Fibroblast of mammary gland (primary cell): ENCODE measurements at regions not wholly inside any gene's neighbourhood (a gene's known extent, or its start where the extent isn't known, plus 50 kb on each side); places are given as distances from the start of the nearest gene placed in this dataset.

Source experiments
- DNase-seq: peaks from one replicate; pipeline ENCODE4 v3.0.0-alpha.2; 2010; ENCODE audit warnings: low read depth
- H3K4me3 ChIP-seq: 2 replicates; pipeline ENCODE4 v1.5.1; 2011; ENCODE audit warnings: low read depth, mild to moderate bottlenecking, low read length, moderate library complexity; ENCODE audit not compliant: control insufficient read depth
- TF ChIP-seq, protein P1 (sequence below): conservative IDR thresholded peaks from 2 replicates; pipeline ENCODE4 v1.5.1; 2011; ENCODE audit warnings: low read depth, low read length, inconsistent platforms; ENCODE audit not compliant: control insufficient read depth, insufficient read depth

DNA sequence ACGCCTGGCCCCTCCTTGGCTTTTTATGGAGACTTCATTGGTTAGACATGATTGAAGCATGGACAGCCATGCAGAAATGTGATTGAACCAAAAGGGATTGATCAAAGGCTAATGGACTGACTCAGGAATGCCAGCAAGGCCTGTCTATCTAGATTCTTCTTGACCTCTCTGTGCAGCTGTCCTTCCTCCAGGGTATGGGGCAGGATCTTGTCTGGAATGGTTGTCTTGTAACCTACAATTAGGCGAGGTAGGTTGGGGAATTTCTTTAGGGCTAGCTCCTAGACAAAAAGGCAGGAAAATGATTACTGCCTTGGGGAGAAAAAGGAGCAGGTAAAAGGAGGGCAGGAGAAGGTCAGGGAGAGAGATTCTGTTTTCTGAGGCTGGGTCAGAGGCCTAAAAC lies 59.6 kb upstream of the INCENP start:
- DNase-seq, result no peak
- TF ChIP-seq, protein P1, sequence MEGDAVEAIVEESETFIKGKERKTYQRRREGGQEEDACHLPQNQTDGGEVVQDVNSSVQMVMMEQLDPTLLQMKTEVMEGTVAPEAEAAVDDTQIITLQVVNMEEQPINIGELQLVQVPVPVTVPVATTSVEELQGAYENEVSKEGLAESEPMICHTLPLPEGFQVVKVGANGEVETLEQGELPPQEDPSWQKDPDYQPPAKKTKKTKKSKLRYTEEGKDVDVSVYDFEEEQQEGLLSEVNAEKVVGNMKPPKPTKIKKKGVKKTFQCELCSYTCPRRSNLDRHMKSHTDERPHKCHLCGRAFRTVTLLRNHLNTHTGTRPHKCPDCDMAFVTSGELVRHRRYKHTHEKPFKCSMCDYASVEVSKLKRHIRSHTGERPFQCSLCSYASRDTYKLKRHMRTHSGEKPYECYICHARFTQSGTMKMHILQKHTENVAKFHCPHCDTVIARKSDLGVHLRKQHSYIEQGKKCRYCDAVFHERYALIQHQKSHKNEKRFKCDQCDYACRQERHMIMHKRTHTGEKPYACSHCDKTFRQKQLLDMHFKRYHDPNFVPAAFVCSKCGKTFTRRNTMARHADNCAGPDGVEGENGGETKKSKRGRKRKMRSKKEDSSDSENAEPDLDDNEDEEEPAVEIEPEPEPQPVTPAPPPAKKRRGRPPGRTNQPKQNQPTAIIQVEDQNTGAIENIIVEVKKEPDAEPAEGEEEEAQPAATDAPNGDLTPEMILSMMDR, result no peak
- no peak overlapping the region for H3K4me3 ChIP-seq

DNA sequence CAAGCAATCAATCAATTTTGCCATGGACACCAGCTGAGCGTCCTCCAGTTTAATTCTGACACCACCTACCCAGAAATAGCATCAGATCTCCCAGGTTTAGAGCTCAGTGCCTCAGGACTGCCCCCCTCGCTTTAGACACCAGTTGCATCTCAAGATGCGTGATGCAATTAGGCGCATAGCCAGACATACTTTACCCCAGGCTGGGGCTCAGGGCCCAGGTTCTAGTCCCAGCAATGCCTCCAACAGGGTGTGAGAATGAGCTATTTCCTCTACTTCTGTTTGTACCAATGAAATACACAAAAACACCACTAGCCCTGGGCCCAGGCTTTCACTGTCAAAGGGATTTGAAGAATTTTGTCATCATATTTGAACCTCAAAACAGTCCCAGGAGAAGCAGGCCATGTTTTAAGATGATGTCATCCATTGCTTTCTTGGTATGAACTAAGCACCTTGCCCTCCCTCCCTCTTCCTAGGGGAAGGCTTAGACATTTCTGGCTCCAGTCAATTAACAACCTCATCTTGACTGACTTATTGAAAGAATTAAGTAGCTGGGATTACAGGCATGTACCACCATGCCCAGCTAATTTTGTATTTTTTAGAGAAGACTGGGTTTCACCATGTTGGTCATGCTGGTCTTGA lies 61.5 kb upstream of the INCENP start:
- TF ChIP-seq, protein P1, result no peak
- no peak overlapping the region for H3K4me3 ChIP-seq
- DNase-seq, result no peak

DNA sequence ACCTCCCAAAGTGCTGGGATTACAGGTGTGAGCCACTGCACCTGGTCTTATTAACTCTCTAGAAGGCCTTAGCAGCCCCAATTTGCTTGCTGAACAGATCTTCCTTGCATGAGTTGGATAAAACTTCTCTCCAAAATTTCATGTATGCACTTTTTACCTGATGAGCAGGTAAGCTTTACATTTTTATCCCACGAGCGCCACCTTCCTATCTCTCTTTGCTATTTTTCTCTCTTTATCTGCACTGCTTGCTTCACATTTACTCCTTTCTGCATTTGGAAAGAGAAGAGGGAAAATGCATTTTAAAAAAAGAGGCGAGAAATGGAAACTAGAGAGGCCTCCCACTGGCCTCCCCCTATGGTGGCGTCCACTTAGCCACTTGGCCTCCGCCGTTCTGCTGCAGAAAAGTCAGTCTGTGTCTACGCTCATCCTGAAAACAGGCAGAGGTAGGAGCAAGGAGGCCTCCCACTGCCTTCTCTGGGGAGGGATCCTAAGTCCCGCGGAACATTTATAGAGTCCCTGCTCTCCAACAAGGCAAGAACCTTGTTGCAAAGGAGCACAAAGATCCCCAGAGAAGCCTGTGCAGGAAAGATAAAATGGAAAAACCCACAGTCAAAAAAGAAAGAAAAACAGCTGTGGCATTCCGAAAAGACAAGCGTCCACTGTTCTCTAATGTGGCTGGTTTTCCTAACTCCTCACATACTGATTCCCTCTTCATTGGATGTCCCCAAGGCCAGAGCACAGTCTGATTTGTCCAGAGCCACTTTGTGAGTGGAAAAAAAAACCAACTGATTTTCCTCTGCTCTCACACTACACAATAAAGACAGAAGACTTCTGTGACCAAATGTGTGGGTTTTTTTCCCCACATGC lies 62.2 kb upstream of the INCENP start:
- DNase-seq, result no peak
- H3K4me3 ChIP-seq, result no peak overlapping the region
- TF ChIP-seq, protein P1, result no peak

DNA sequence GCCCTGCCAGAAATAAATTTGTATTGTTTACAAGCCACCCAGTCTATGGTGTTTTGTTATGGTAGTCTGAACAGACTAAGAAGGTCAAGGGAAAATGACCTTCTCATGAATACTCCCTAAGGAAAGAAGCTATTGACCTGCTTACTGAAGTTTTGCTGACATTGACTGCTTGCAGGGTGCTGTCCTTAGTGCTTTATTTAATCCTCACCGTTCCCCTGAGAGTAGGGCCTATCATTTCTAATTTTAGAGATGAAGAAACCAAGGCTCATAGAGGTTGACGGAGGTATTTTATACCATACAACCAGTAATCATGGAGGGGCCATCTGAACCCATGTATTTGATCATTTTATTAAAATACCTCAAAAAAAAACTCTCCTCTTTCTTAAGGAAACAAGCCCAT lies 66.7 kb upstream of the INCENP start:
- no peak overlapping the region for H3K4me3 ChIP-seq
- DNase-seq, result no peak
- TF ChIP-seq, protein P1, result no peak

DNA sequence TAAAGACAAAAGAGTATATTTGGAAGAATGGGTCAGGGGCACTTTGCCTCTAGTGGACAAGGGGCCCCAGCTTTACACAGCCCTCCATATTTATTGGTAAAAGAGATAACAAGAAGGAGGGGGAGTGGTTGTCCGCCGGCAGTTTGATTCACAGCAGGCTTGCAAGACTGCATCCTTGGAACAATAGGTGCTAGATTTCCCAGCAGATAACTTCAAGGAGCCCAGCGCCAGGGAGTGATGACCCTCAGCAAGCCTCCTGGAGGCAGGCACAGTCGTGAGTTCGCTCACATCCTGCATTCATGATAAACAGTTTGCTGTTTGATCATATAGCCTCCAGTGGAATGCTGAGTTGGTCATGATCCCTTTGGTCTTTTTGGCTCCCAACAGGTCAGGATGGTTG lies 67.8 kb upstream of the INCENP start:
- TF ChIP-seq, protein P1, result no peak
- H3K4me3 ChIP-seq, result no peak overlapping the region
- no peak for DNase-seq

DNA sequence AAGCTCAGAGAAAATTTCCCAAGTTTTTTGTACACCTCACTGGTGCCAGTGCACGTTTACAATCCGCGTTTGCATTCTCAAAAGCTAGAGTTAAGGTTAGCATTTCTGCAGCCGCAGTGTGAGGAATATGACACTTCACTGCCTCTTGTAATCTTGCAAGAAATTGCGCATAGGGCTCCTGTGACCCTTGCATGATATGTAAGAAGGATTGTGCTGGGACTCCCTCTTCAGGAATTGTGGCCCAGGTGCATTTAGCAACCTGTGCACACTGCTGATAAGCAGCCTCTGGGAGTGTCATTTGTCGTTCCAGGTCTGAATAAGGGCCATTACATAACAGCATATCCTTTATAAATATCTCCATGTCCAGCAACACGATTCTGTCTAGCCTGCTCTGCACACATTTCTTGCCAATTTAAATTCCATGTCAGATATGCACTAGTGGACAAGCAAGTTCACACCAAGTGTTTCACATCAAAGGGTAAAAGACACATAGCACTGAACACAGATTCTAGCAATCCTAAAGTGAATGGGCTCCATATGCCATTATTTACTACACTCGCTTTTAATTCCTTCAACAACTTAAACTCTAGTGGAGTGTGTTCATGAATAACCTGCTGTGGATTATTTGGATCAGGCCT lies 69.2 kb upstream of the INCENP start:
- TF ChIP-seq, protein P1, result peak; percentile 29
- DNase-seq, result peak; percentile 45
- H3K4me3 ChIP-seq, result no peak overlapping the region
